ENCODE measurements at regions not wholly inside any gene's neighbourhood (a gene's known extent, or its start where the extent isn't known, plus 50 kb on each side); places are given as distances from the start of the nearest gene placed in this dataset.

- peaks cover 5% of the 10 kb centered on the region for H3K36me3 Mint-ChIP-seq (ENCODE audit: low read depth)
- peaks cover 7% of the 10 kb centered on the region for H3K9me3 Mint-ChIP-seq
- H3K4me1 Mint-ChIP-seq, result peaks cover 5% of the 10 kb centered on the region
- H3K27me3 Mint-ChIP-seq (ENCODE audit: low read depth, poor library complexity), result peaks cover 12% of the 10 kb centered on the region
- no peak for DNase-seq
- H3K27ac Mint-ChIP-seq, result no peak overlapping the region
- H3K4me3 Mint-ChIP-seq, result no peak overlapping the region
- TF ChIP-seq CTCF (IDR thresholded peaks at IDR 0.05), result no peak
Observed at GRCh38 chr6:121830736-121831135, 395.3 kb downstream of the GJA1 start.

GRCh38 chr6:121835662-121836061 is 400.2 kb downstream of the GJA1 start:
- H3K4me3 Mint-ChIP-seq, result no peak overlapping the region
- no peak overlapping the region for H3K27ac Mint-ChIP-seq
- peaks cover 5% of the 10 kb centered on the region for H3K36me3 Mint-ChIP-seq (ENCODE audit: low read depth)
- H3K4me1 Mint-ChIP-seq, result peaks cover 5% of the 10 kb centered on the region
- peaks cover 7% of the 10 kb centered on the region for H3K9me3 Mint-ChIP-seq
- DNase-seq, result no peak
- H3K27me3 Mint-ChIP-seq (ENCODE audit: low read depth, poor library complexity), result peaks cover 9% of the 10 kb centered on the region
- no peak for TF ChIP-seq CTCF (IDR thresholded peaks at IDR 0.05)

GRCh38 chr6:121837545-121838229 is 402.2 kb downstream of the GJA1 start:
- Mint-ChIP-seq H3K9me3 (peaks cover 4% of the 10 kb centered on the region), H3K4me1 (no peaks in the 10 kb centered on the region), H3K4me3 (no peak overlapping the region), H3K27ac (no peak overlapping the region), H3K36me3 (ENCODE audit: low read depth) (peaks cover 5% of the 10 kb centered on the region), H3K27me3 (ENCODE audit: low read depth, poor library complexity) (peaks cover 9% of the 10 kb centered on the region)
- no peak for DNase-seq
- TF ChIP-seq CTCF (IDR thresholded peaks at IDR 0.05), result no peak

- no peak for DNase-seq
- no peak for TF ChIP-seq CTCF (IDR thresholded peaks at IDR 0.05)
- H3K27me3 Mint-ChIP-seq (ENCODE audit: low read depth, poor library complexity), result peaks cover 6% of the 10 kb centered on the region
- no peak overlapping the region for H3K27ac Mint-ChIP-seq
- H3K36me3 Mint-ChIP-seq (ENCODE audit: low read depth), result peaks cover 5% of the 10 kb centered on the region
- peaks cover 4% of the 10 kb centered on the region for H3K9me3 Mint-ChIP-seq
- no peaks in the 10 kb centered on the region for H3K4me1 Mint-ChIP-seq
- no peak overlapping the region for H3K4me3 Mint-ChIP-seq
Observed at GRCh38 chr6:121838842-121839241, 403.4 kb downstream of the GJA1 start.

- Mint-ChIP-seq H3K27me3 (ENCODE audit: low read depth, poor library complexity) (peaks cover 3% of the 10 kb centered on the region), H3K27ac (no peak overlapping the region), H3K4me1 (no peaks in the 10 kb centered on the region), H3K9me3 (peaks cover 2% of the 10 kb centered on the region), H3K36me3 (ENCODE audit: low read depth) (peaks cover 2% of the 10 kb centered on the region), H3K4me3 (no peak overlapping the region)
- DNase-seq, result no peak
- no peak for TF ChIP-seq CTCF (IDR thresholded peaks at IDR 0.05)
Observed at GRCh38 chr6:121839896-121840295, 404.4 kb downstream of the GJA1 start.

- Mint-ChIP-seq H3K36me3 (ENCODE audit: low read depth) (no peaks in the 10 kb centered on the region), H3K27me3 (ENCODE audit: low read depth, poor library complexity) (no peaks in the 10 kb centered on the region), H3K4me1 (peaks cover 20% of the 10 kb centered on the region), H3K27ac (no peak overlapping the region), H3K9me3 (no peaks in the 10 kb centered on the region), H3K4me3 (no peak overlapping the region)
- no peak for DNase-seq
- TF ChIP-seq CTCF (IDR thresholded peaks at IDR 0.05), result no peak
Observed at GRCh38 chr6:121844898-121845297, 409.5 kb downstream of the GJA1 start.

Data from nephron progenitor cell (in vitro differentiated cells).